OCI-LY3 (cell line): ENCODE measurements at regions not wholly inside any gene's neighbourhood (a gene's known extent, or its start where the extent isn't known, plus 50 kb on each side); places are given as distances from the start of the nearest gene placed in this dataset.

ENCODE experiments used
- H2AFZ ChIP-seq: fragments of 200-600, 300-600 bp; shearing (Covaris generic); 2 replicates; pipeline ENCODE4 v1.6.0; 2014; ENCODE audit warnings: antibody characterized with exemption, low read depth, low read length
- H3K27ac ChIP-seq: fragments of 200-600, 300-600 bp; sonication (generic); 2 replicates; pipeline ENCODE4 v1.5.1; 2014; ENCODE audit warnings: mild to moderate bottlenecking, low read length, moderate library complexity, mixed read lengths
- H3K27me3 ChIP-seq: fragments of 200-600, 300-600 bp; sonication (generic); 2 replicates; pipeline ENCODE4 v1.6.1; 2014; ENCODE audit warnings: low read depth, low read length, mixed read lengths
- H3K36me3 ChIP-seq: fragments of 200-600, 300-600 bp; sonication (generic); replicated peaks from 2 replicates; pipeline ENCODE3; 2014; ENCODE audit warnings: low read depth, low read length, mixed read lengths
- H3K4me1 ChIP-seq: fragments of 300-600, 200-600 bp; sonication (generic); 2 replicates; pipeline ENCODE4 v1.6.1; 2014; ENCODE audit warnings: low read length, mixed read lengths
- H3K4me2 ChIP-seq: fragments of 200-600, 300-600 bp; sonication (generic); 2 replicates; pipeline ENCODE4 v1.6.1; 2014; ENCODE audit warnings: low read length, mixed read lengths
- H3K4me3 ChIP-seq: fragments of 300-600, 200-600 bp; sonication (generic); 2 replicates; pipeline ENCODE4 v1.5.1; 2014; ENCODE audit warnings: antibody characterized with exemption, mild to moderate bottlenecking, low read length, moderate library complexity
- H3K79me2 ChIP-seq: fragments of 300-600, 200-600 bp; shearing (Covaris generic); 2 replicates; pipeline ENCODE4 v1.6.1; 2014; ENCODE audit warnings: mild to moderate bottlenecking, low read length, mixed read lengths
- H3K9ac ChIP-seq: fragments of 300-600, 200-600 bp; shearing (Covaris generic); 2 replicates; pipeline ENCODE4 v1.6.0; 2014; ENCODE audit warnings: mild to moderate bottlenecking, low read length, moderate library complexity
- H3K9me3 ChIP-seq: fragments of 200-600, 300-600 bp; shearing (Covaris generic); 2 replicates; pipeline ENCODE4 v1.6.1; 2014; ENCODE audit warnings: low read length, mixed read lengths; ENCODE audit not compliant: insufficient read depth
- H4K20me1 ChIP-seq: fragments of 200-600, 300-600 bp; sonication (generic); 2 replicates; pipeline ENCODE4 v1.6.1; 2016; ENCODE audit warnings: low read length, mixed read lengths; ENCODE audit not compliant: insufficient read depth
- EZH2phosphoT487 ChIP-seq: fragments of 200-600 bp; shearing (Covaris generic); IDR thresholded peaks from 2 replicates; pipeline ENCODE4 v1.6.1; 2018; ENCODE audit warnings: antibody characterized with exemption, mixed run types, low read depth
- TF ChIP-seq, protein P1 (sequence below): fragments of 200-600, 300-600 bp; sonication (generic); IDR thresholded peaks from 2 replicates; pipeline ENCODE4 v1.5.1; 2014; ENCODE audit warnings: antibody characterized with exemption, low read length, low read depth

DNA sequence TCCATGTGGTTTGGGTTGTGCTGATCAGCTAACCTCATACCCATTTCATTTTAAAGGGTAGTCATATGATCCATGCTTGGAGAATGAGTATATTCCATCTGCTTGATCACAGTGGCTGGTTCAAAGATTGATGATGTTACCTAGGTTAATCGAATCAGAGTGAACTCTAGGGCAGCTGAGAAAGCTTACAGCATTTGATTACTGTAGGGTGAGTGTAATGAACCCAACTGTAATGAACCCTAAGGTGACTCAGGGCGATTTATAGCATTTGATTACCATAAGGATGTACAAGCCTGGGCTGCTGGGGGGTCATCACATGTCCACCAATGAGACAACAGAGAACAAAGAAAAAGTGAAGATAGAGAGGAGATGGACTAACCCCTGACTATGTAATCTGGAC is 523.1 kb downstream of the ADRA2A start:
- Histone ChIP-seq H3K27ac (no peak overlapping the region), H4K20me1 (no peaks in the 10 kb centered on the region), H3K4me1 (no peaks in the 10 kb centered on the region), H3K9ac (no peak overlapping the region), H3K4me2 (no peak overlapping the region), H3K9me3 (no peaks in the 10 kb centered on the region), H2AFZ (no peak overlapping the region), H3K36me3 (no peaks in the 10 kb centered on the region), H3K79me2 (no peaks in the 10 kb centered on the region), H3K27me3 (no peaks in the 10 kb centered on the region), H3K4me3 (no peak overlapping the region)
- TF ChIP-seq EZH2phosphoT487, result no peak
- TF ChIP-seq, protein P1, sequence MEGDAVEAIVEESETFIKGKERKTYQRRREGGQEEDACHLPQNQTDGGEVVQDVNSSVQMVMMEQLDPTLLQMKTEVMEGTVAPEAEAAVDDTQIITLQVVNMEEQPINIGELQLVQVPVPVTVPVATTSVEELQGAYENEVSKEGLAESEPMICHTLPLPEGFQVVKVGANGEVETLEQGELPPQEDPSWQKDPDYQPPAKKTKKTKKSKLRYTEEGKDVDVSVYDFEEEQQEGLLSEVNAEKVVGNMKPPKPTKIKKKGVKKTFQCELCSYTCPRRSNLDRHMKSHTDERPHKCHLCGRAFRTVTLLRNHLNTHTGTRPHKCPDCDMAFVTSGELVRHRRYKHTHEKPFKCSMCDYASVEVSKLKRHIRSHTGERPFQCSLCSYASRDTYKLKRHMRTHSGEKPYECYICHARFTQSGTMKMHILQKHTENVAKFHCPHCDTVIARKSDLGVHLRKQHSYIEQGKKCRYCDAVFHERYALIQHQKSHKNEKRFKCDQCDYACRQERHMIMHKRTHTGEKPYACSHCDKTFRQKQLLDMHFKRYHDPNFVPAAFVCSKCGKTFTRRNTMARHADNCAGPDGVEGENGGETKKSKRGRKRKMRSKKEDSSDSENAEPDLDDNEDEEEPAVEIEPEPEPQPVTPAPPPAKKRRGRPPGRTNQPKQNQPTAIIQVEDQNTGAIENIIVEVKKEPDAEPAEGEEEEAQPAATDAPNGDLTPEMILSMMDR, result no peak

DNA sequence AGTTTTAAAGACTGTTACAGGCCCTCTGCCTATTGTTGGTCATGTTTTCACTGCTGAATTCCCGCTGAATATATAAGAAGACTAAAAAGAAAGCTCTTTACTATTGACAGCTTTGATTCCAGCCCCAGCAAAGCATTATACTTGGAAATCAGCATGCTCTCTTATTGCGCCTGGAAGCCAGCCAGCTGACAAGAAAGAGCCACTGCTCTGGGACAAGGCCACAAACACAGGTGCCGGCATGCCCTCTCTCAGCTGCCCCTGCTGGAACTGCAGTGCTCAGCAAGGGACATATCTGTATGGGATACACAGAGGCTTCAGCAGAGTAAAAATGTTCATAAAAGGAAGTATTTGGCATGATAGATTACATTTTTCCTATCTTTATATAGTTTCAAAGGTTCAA is 523.9 kb downstream of the ADRA2A start:
- Histone ChIP-seq H2AFZ (no peak overlapping the region), H3K79me2 (no peaks in the 10 kb centered on the region), H3K4me2 (no peak overlapping the region), H3K4me1 (no peaks in the 10 kb centered on the region), H3K9ac (no peak overlapping the region), H3K27ac (no peak overlapping the region), H3K9me3 (no peaks in the 10 kb centered on the region), H3K36me3 (no peaks in the 10 kb centered on the region), H4K20me1 (no peaks in the 10 kb centered on the region), H3K27me3 (no peaks in the 10 kb centered on the region), H3K4me3 (no peak overlapping the region)
- TF ChIP-seq, protein P1, result no peak
- TF ChIP-seq EZH2phosphoT487, result no peak

DNA sequence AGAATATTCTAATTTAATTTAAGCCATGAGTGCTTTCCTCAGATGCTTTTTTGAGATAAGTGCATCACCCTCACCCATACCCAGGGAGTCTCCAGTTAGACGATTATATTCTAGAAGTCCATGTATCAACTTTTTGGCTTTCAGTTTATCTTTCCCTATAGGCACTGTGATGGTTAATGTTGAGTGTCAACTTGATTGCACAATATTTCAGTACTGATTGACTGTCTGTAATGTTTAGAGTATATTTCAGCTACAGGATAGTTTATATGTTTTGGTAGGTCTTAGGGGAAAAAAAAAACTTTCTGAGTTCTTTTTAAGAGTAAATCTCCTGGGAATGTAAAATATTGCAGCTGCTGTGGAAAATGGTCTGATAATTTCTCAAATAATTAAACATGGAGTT is 535.4 kb downstream of the ADRA2A start:
- no peaks in the 10 kb centered on the region for H3K4me1 ChIP-seq
- no peak overlapping the region for H3K4me3 ChIP-seq
- H3K36me3 ChIP-seq, result no peaks in the 10 kb centered on the region
- no peak overlapping the region for H3K4me2 ChIP-seq
- no peaks in the 10 kb centered on the region for H3K27me3 ChIP-seq
- no peak overlapping the region for H3K9ac ChIP-seq
- no peak overlapping the region for H2AFZ ChIP-seq
- TF ChIP-seq, protein P1, result no peak
- H4K20me1 ChIP-seq, result no peaks in the 10 kb centered on the region
- no peaks in the 10 kb centered on the region for H3K79me2 ChIP-seq
- H3K9me3 ChIP-seq, result no peaks in the 10 kb centered on the region
- H3K27ac ChIP-seq, result no peak overlapping the region

DNA sequence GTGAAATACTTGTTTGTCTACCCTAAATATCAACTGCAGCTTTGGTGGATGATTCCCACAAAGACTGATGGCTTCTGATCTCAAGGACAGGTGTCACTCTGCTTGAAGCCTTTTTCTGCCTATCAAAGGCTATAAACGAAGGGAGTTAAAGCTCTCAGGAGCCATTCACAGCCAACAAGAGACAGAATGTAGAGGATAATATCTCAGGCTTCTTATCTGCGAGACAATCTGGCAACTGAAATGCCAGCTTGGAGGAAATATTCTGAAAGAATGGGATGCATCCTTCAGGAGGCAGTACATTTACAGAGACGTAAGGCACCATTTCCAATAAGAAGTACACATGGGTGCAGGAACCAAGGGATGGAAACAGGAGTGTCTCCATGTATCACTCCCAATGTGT is 549.4 kb downstream of the GPAM start:
- H3K4me1 ChIP-seq, result no peaks in the 10 kb centered on the region
- no peak for TF ChIP-seq EZH2phosphoT487
- TF ChIP-seq, protein P1, result no peak
- no peaks in the 10 kb centered on the region for H4K20me1 ChIP-seq
- H3K79me2 ChIP-seq, result no peaks in the 10 kb centered on the region
- H3K4me2 ChIP-seq, result no peak overlapping the region
- H3K27ac ChIP-seq, result no peak overlapping the region
- no peaks in the 10 kb centered on the region for H3K9me3 ChIP-seq
- no peaks in the 10 kb centered on the region for H3K27me3 ChIP-seq
- H3K4me3 ChIP-seq, result no peak overlapping the region
- no peaks in the 10 kb centered on the region for H3K36me3 ChIP-seq
- no peak overlapping the region for H3K9ac ChIP-seq
- no peak overlapping the region for H2AFZ ChIP-seq
